PC-3 (cell line): ENCODE measurements at regions not wholly inside any gene's neighbourhood (a gene's known extent, or its start where the extent isn't known, plus 50 kb on each side); places are given as distances from the start of the nearest gene placed in this dataset.

ENCODE experiments used
- ATAC-seq: fragments of 200-7000 bp; cut with Tn5 transposase; 2 replicates; pipeline ENCODE4 v1.9.1; 2020; ENCODE audit warnings: mild to moderate bottlenecking, moderate library complexity
- BruUV-seq: library from RNA; stranded (reverse); fragments of 400-500 nt; replicated peaks from 2 replicates; lab custom pipeline; 2021; lab: Mats Ljungman, UMichigan
- CTCF ChIA-PET: fragments of 300-600 bp; sonication (Branson Sonifier 250); formaldehyde crosslinking; loops from one replicate; lab custom pipeline; 2022; ENCODE audit warnings: antibody characterized with exemption; lab: Charles Lee
- POLR2A ChIA-PET: fragments of 300-600 bp; sonication (Branson Sonifier 250); formaldehyde crosslinking; loops from one replicate; lab custom pipeline; 2022; ENCODE audit warnings: antibody characterized with exemption; ENCODE audit not compliant: unreplicated experiment; lab: Charles Lee
- DNase-seq: peaks from one replicate; pipeline ENCODE4 v3.0.0-alpha.2; 2015
- H2AFZ ChIP-seq: fragments of 300-600 bp; sonication (generic); 2 replicates; pipeline ENCODE4 v1.6.0; 2016; ENCODE audit warnings: antibody characterized with exemption, low read length
- H3F3A ChIP-seq: fragments of 300-600 bp; sonication (generic); one replicate; pipeline ENCODE4 v1.6.0; 2017; ENCODE audit warnings: antibody characterized with exemption, low read length, control low read depth, mild to moderate bottlenecking; ENCODE audit not compliant: unreplicated experiment
- H3K27ac ChIP-seq: fragments of 300-600 bp; sonication (generic); 2 replicates; pipeline ENCODE4 v1.5.1; 2016; ENCODE audit warnings: mild to moderate bottlenecking, low read length
- H3K27me3 ChIP-seq: fragments of 300-600 bp; sonication (generic); 2 replicates; pipeline ENCODE4 v1.6.1; 2016; ENCODE audit warnings: low read length, mixed read lengths
- H3K36me3 ChIP-seq: fragments of 300-600 bp; sonication (generic); 2 replicates; pipeline ENCODE4 v1.6.1; 2016; ENCODE audit warnings: low read depth, mixed run types, low read length, mixed read lengths
- H3K4me1 ChIP-seq: fragments of 300-600 bp; sonication (generic); 2 replicates; pipeline ENCODE4 v1.5.1; 2016; ENCODE audit warnings: low read length; ENCODE audit not compliant: insufficient read depth
- H3K4me2 ChIP-seq: fragments of 300-600 bp; sonication (generic); 2 replicates; pipeline ENCODE4 v1.6.0; 2016; ENCODE audit warnings: low read length
- H3K4me3 ChIP-seq: fragments of 300-600 bp; sonication (generic); 2 replicates; pipeline ENCODE4 v1.5.1; 2016; ENCODE audit warnings: mild to moderate bottlenecking, low read length, mixed read lengths
- H3K79me2 ChIP-seq: fragments of 300-600 bp; sonication (generic); 2 replicates; pipeline ENCODE4 v1.6.1; 2017; ENCODE audit warnings: low read length, mixed read lengths
- H3K9ac ChIP-seq: fragments of 300-600 bp; sonication (generic); 2 replicates; pipeline ENCODE4 v1.6.0; 2016; ENCODE audit warnings: mild to moderate bottlenecking, low read length
- H3K9me2 ChIP-seq: fragments of 300-600 bp; sonication (generic); replicated peaks from 2 replicates; pipeline ENCODE4 v1.6.1; 2016; ENCODE audit warnings: mixed run types, low read length, mixed read lengths
- H3K9me3 ChIP-seq: fragments of 300-600 bp; sonication (generic); 2 replicates; pipeline ENCODE4 v1.6.1; 2016; ENCODE audit warnings: low read length, mixed read lengths
- H4K20me1 ChIP-seq: fragments of 300-600 bp; sonication (generic); 2 replicates; pipeline ENCODE4 v1.6.1; 2016; ENCODE audit warnings: low read length, mixed read lengths
- EZH2 ChIP-seq: fragments of 300-600 bp; sonication (generic); IDR thresholded peaks from one replicate; pipeline ENCODE4 v1.6.1; 2017; ENCODE audit warnings: antibody characterized with exemption, mild to moderate bottlenecking, low read length; ENCODE audit not compliant: unreplicated experiment
- EZH2phosphoT487 ChIP-seq: fragments of 300-600 bp; sonication (generic); IDR thresholded peaks from 2 replicates; pipeline ENCODE4 v1.6.1; 2018; ENCODE audit warnings: mild to moderate bottlenecking, antibody characterized with exemption, low read length, borderline replicate concordance
- intact Hi-C: fragments of 100-400 bp; cut with micrococcal nuclease; formaldehyde crosslinking; loops from 2 replicates; pipeline ENCODE4 v1.9.0; 2023
- TF ChIP-seq, protein P1 (sequence below): fragments of 300-600 bp; sonication (generic); conservative IDR thresholded peaks from 2 replicates; pipeline ENCODE4 v1.5.1; 2017; ENCODE audit warnings: antibody characterized with exemption, low read depth, mild to moderate bottlenecking, low read length

DNA sequence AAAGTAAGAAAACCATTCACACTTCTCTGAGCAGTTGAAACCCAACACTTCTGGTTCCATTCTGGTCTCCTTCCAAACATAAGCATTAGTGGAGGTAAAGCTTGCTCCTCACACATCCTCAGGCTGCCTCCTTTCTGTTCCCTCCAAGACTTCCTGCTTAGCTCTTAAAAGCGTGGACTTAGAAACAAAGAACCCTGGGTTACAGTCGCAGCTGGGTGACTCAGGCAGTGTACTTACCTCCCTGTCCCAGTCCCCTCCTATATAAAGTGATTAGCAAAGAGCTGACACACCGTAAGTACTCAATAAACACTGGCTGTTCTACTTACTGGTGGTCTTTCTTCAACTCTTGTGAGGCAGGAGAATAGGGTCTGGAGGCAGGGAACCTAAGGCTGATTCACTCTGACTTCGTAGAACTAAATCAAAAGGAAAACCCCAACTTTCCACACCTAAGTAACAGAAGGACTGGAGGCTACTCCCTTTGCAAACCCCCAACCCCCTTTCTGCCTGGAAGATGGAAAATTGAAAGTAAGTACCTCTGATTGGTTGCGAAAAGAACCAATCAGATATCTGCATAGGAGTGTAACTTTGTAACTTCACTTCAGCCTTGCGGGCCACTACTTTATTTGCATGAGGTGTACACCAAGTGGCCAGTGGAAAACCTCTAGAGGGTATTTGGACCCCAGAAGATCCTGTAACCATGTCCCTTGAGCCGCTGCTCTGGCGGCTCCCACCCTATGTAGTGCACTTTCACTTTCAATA, 165.4 kb downstream of the SUCLA2 start:
- H3K4me3 ChIP-seq: no peak overlapping the region
- H3K9me3 ChIP-seq: no peaks in the 10 kb centered on the region
- H3K27me3 ChIP-seq: no peaks in the 10 kb centered on the region
- no peak overlapping the region for H3K4me2 ChIP-seq
- H3F3A ChIP-seq: no peaks in the 10 kb centered on the region
- no peaks in the 10 kb centered on the region for H3K36me3 ChIP-seq
- CTCF ChIA-PET: no interaction called here
- H3K9me2 ChIP-seq: no peaks in the 10 kb centered on the region
- no peaks in the 10 kb centered on the region for H3K4me1 ChIP-seq
- H3K27ac ChIP-seq: no peak overlapping the region
- no peaks in the 10 kb centered on the region for H4K20me1 ChIP-seq
- H3K9ac ChIP-seq: no peak overlapping the region
- DNase-seq: no peak
- TF ChIP-seq EZH2phosphoT487 (no peak), EZH2 (no peak)
- TF ChIP-seq, protein P1, sequence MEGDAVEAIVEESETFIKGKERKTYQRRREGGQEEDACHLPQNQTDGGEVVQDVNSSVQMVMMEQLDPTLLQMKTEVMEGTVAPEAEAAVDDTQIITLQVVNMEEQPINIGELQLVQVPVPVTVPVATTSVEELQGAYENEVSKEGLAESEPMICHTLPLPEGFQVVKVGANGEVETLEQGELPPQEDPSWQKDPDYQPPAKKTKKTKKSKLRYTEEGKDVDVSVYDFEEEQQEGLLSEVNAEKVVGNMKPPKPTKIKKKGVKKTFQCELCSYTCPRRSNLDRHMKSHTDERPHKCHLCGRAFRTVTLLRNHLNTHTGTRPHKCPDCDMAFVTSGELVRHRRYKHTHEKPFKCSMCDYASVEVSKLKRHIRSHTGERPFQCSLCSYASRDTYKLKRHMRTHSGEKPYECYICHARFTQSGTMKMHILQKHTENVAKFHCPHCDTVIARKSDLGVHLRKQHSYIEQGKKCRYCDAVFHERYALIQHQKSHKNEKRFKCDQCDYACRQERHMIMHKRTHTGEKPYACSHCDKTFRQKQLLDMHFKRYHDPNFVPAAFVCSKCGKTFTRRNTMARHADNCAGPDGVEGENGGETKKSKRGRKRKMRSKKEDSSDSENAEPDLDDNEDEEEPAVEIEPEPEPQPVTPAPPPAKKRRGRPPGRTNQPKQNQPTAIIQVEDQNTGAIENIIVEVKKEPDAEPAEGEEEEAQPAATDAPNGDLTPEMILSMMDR: no peak
- H2AFZ ChIP-seq: no peak overlapping the region
- no TSS peak for BruUV-seq
- intact Hi-C loops: no loop called here
- POLR2A ChIA-PET: no interaction called here
- H3K79me2 ChIP-seq: no peaks in the 10 kb centered on the region
- no peak for ATAC-seq

DNA sequence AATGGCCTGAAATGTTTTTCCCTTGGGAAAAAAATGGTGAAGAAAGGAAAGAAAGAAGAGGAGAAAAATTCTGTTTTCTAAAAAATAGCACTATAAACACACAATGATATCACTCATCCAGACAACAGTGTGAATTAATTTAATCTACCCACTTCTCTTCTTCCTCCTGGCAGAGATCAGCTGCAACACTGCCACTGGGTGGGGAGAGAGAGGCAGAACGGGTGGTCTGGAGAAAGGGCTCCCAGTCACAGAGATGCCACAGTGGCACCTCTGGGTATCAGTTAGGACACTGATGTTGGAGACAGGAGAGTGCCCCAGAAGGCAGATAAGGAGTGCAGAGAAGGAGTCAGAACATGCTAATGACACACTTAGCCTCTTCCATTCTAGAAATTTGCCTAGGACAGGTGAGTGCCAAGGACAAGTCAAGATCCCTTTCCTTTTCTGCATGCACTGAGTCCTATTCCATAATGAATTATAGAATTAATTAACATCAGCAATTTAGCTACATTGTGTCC, 168.6 kb downstream of the SUCLA2 start:
- Histone ChIP-seq H2AFZ (no peak overlapping the region), H3K4me1 (no peaks in the 10 kb centered on the region), H3K4me3 (no peak overlapping the region), H3K27ac (no peak overlapping the region), H3K36me3 (no peaks in the 10 kb centered on the region), H3F3A (no peaks in the 10 kb centered on the region), H3K4me2 (no peak overlapping the region), H3K9me2 (no peaks in the 10 kb centered on the region), H3K9ac (no peak overlapping the region), H3K27me3 (no peaks in the 10 kb centered on the region), H3K79me2 (no peaks in the 10 kb centered on the region), H3K9me3 (no peaks in the 10 kb centered on the region), H4K20me1 (no peaks in the 10 kb centered on the region)
- DNase-seq (no peak), ATAC-seq (no peak)
- BruUV-seq: no TSS peak
- POLR2A ChIA-PET: no interaction called here
- TF ChIP-seq EZH2phosphoT487 (no peak), EZH2 (no peak)
- TF ChIP-seq, protein P1: no peak
- CTCF ChIA-PET: no interaction called here
- intact Hi-C loops: no loop called here

DNA sequence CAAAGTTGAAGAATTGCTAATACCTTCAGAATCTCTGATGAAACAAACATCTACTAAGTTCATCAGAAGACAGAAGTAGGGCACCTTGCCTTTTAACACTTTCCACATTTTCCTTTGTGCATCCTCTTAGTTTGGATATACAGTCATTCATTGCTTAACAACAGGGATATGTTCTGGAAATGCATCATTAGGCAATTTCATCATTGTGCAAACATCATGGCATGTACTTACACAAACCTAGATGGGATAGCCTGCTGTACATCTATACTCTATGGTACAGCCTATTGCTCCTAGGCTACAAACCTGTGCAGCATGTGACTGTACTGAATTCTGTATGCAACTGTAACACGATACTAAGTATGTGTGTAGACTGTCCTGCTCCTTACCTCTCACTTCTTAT, 169.8 kb downstream of the SUCLA2 start:
- DNase-seq (no peak), ATAC-seq (no peak)
- intact Hi-C loops: no loop called here
- Histone ChIP-seq H3K36me3 (no peaks in the 10 kb centered on the region), H3K27me3 (no peaks in the 10 kb centered on the region), H3K4me1 (no peaks in the 10 kb centered on the region), H3K79me2 (no peaks in the 10 kb centered on the region), H3K4me2 (no peak overlapping the region), H2AFZ (no peak overlapping the region), H3K4me3 (no peak overlapping the region), H3K9me2 (no peaks in the 10 kb centered on the region), H3K27ac (no peak overlapping the region), H3K9ac (no peak overlapping the region), H4K20me1 (no peaks in the 10 kb centered on the region), H3K9me3 (no peaks in the 10 kb centered on the region), H3F3A (no peaks in the 10 kb centered on the region)
- ChIA-PET CTCF (no interaction called here), POLR2A (no interaction called here)
- TF ChIP-seq EZH2 (no peak), EZH2phosphoT487 (no peak)
- BruUV-seq: no TSS peak
